Mesothelial cell of epicardium (in vitro differentiated cells): ENCODE measurements at regions not wholly inside any gene's neighbourhood (a gene's known extent, or its start where the extent isn't known, plus 50 kb on each side); places are given as distances from the start of the nearest gene placed in this dataset.
A peak's percentile ranks its signal among the peaks of the same experiment; 100 is the strongest.

Experiments used
- DNase-seq, 2 experiments: peaks; one replicate each; pipeline ENCODE4 v3.0.0; 2021; ENCODE audit warnings: low spot score in 2 of 2; ENCODE audit not compliant: unreplicated experiment in 2 of 2
- H3K27ac Mint-ChIP-seq: 2 replicates; pipeline ENCODE4 v1.8.0; 2021; ENCODE audit warnings: mixed read lengths
- H3K27me3 Mint-ChIP-seq: 2 replicates; pipeline ENCODE4 v1.8.0; 2021; ENCODE audit warnings: low read depth, mixed read lengths
- H3K36me3 Mint-ChIP-seq: 2 replicates; pipeline ENCODE4 v1.8.0; 2021; ENCODE audit warnings: mixed read lengths
- H3K4me1 Mint-ChIP-seq: 2 replicates; pipeline ENCODE4 v1.8.0; 2021; ENCODE audit warnings: mixed read lengths
- H3K4me3 Mint-ChIP-seq: 2 replicates; pipeline ENCODE4 v1.8.0; 2021; ENCODE audit warnings: mild to moderate bottlenecking, moderate library complexity, mixed read lengths
- H3K9me3 Mint-ChIP-seq: 2 replicates; pipeline ENCODE4 v1.8.0; 2021; ENCODE audit warnings: mixed read lengths
- CTCF ChIP-seq: fragments of 200-600 bp; sonication (generic); IDR thresholded peaks from one replicate; pipeline ENCODE4 v1.5.0; 2021; ENCODE audit warnings: antibody characterized with exemption; ENCODE audit not compliant: unreplicated experiment

DNA sequence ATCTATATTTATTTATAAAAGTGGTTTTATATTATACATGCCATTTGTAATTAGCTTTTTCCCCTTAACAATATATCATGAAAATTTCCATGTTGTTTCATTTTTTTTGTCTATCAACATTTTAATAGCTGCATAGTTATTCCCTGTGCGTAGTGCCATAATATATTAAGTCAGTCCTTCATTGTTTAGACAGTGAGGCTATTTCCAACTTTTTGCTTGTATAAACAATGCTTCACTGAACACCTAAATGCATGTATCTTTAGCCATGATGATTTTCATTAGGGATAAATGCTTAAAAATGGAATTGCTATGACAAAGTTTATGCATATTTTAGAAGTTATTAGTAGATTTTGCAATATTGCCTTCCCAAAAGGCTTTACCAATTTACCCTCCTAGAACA, 80.7 kb upstream of the STC2 start:
- no peak for TF ChIP-seq CTCF
- H3K4me3 Mint-ChIP-seq: no peak overlapping the region

GRCh38 chr5:173399851-173400250, 71.6 kb upstream of the STC2 start:
- no peak overlapping the region for H3K27ac Mint-ChIP-seq
- peaks cover 2% of the 10 kb centered on the region for H3K27me3 Mint-ChIP-seq
- no peak for TF ChIP-seq CTCF
- DNase-seq: no peak
- no peaks in the 10 kb centered on the region for H3K36me3 Mint-ChIP-seq
- peaks cover 4% of the 10 kb centered on the region for H3K9me3 Mint-ChIP-seq
- no peak overlapping the region for H3K4me3 Mint-ChIP-seq
- no peaks in the 10 kb centered on the region for H3K4me1 Mint-ChIP-seq

More for the DNA sequence above, 80.7 kb upstream of the STC2 start:
- no peak for DNase-seq
- Mint-ChIP-seq H3K27me3 (peaks cover 2% of the 10 kb centered on the region), H3K36me3 (no peaks in the 10 kb centered on the region), H3K4me1 (no peaks in the 10 kb centered on the region), H3K9me3 (no peaks in the 10 kb centered on the region), H3K27ac (no peak overlapping the region)

DNA sequence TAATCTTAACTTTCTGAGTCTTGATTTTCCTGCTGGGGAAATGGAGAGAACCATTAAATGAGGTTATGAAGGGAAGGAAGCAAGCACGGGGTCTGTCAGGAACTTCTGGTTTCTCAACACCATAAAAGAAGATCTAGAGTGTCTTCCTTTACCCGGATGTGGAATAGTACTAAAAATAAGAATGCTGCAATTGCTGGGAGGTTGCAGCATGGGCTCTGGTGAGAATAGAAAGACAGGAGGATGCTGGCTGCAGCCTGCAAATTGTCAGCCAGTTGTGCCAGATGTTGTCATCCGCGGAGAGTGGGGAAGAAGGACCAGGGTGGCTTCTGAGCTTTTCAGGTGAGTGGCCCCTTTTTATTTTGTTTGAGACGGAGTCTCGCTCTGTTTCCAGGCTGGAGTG, 69.3 kb upstream of the STC2 start:
- H3K27me3 Mint-ChIP-seq: peaks cover 10% of the 10 kb centered on the region
- H3K27ac Mint-ChIP-seq: no peak overlapping the region
- H3K36me3 Mint-ChIP-seq: no peaks in the 10 kb centered on the region
- TF ChIP-seq CTCF: no peak
- DNase-seq: no peak
- no peak overlapping the region for H3K4me3 Mint-ChIP-seq
- no peaks in the 10 kb centered on the region for H3K4me1 Mint-ChIP-seq
- H3K9me3 Mint-ChIP-seq: peaks cover 17% of the 10 kb centered on the region

- Mint-ChIP-seq H3K27me3 (peaks cover 10% of the 10 kb centered on the region), H3K9me3 (peaks cover 17% of the 10 kb centered on the region), H3K36me3 (no peaks in the 10 kb centered on the region), H3K4me1 (no peaks in the 10 kb centered on the region), H3K4me3 (no peak overlapping the region), H3K27ac (no peak overlapping the region)
- TF ChIP-seq CTCF: peak; percentile 27
- no peak for DNase-seq
Observed at GRCh38 chr5:173396311-173396993, 68.2 kb upstream of the STC2 start.

DNA sequence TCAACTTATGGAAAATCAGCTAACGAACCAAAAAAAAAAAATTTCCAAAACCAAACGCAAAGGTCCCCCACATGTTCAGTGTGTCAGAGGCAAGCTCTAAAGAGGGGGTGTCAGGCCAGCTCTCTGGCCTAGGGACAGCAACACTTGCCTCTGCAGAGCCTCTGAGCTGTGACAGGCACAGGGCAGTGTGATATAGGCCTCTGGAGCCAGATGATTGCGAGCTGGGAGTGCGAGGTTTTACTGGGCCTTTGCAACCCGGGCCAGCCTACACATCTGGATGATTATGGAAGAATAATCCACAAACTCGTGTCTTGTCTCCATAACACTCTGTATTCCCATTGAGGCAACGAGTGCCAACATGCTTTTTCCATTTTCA, 67.7 kb upstream of the STC2 start:
- Mint-ChIP-seq H3K27ac (no peak overlapping the region), H3K36me3 (no peaks in the 10 kb centered on the region), H3K27me3 (peaks cover 10% of the 10 kb centered on the region), H3K4me1 (no peaks in the 10 kb centered on the region), H3K9me3 (peaks cover 17% of the 10 kb centered on the region), H3K4me3 (no peak overlapping the region)
- TF ChIP-seq CTCF: no peak
- no peak for DNase-seq
